Neural cell (in vitro differentiated cells): ENCODE measurements at regions not wholly inside any gene's neighbourhood (a gene's known extent, or its start where the extent isn't known, plus 50 kb on each side); places are given as distances from the start of the nearest gene placed in this dataset.

Experiments used
- H2AFZ ChIP-seq: fragments of 200-600, 300-800 bp; sonication (generic), shearing (Covaris generic); 2 replicates; pipeline ENCODE4 v1.6.0; 2014; ENCODE audit warnings: low read depth, mild to moderate bottlenecking, antibody characterized with exemption, low read length, moderate library complexity
- H3F3A ChIP-seq: fragments of 200-600 bp; shearing (Covaris generic); 2 replicates; pipeline ENCODE4 v1.6.1; 2016; ENCODE audit warnings: mild to moderate bottlenecking, moderate library complexity, mixed read lengths, antibody characterized with exemption, low read length; ENCODE audit not compliant: insufficient read depth, poor library complexity, severe bottlenecking
- H3K27ac ChIP-seq: fragments of 200-600, 300-800 bp; sonication (generic), shearing (Covaris generic); 2 replicates; pipeline ENCODE4 v1.5.1; 2014; ENCODE audit warnings: mild to moderate bottlenecking, low read length, moderate library complexity
- H3K27me3 ChIP-seq: fragments of 300-800, 200-600 bp; sonication (generic), shearing (Covaris generic); 2 replicates; pipeline ENCODE4 v1.6.0; 2014; ENCODE audit warnings: mild to moderate bottlenecking, low read depth, low read length, moderate library complexity; ENCODE audit not compliant: insufficient read depth
- H3K36me3 ChIP-seq: fragments of 300-800, 200-600 bp; sonication (generic), shearing (Covaris generic); 2 replicates; pipeline ENCODE4 v1.5.1; 2014; ENCODE audit warnings: mild to moderate bottlenecking, antibody characterized with exemption, low read length, moderate library complexity; ENCODE audit not compliant: insufficient read depth
- H3K4me2 ChIP-seq: fragments of 300-800, 200-600 bp; sonication (generic), shearing (Covaris generic); 2 replicates; pipeline ENCODE4 v1.6.0; 2014; ENCODE audit warnings: mild to moderate bottlenecking, low read length
- H3K4me3 ChIP-seq: fragments of 300-800, 200-600 bp; sonication (generic), shearing (Covaris generic); 2 replicates; pipeline ENCODE4 v1.5.1; 2014; ENCODE audit warnings: mild to moderate bottlenecking, low read length, moderate library complexity
- H3K79me2 ChIP-seq: fragments of 200-600 bp; shearing (Covaris generic); replicated peaks from 2 replicates; pipeline ENCODE4 v1.6.0; 2014; ENCODE audit warnings: mild to moderate bottlenecking, low read length, moderate library complexity; ENCODE audit not compliant: insufficient read depth
- H3K9ac ChIP-seq: fragments of 300-800, 200-600 bp; sonication (generic), shearing (Covaris generic); 2 replicates; pipeline ENCODE4 v1.6.1; 2016; ENCODE audit warnings: mild to moderate bottlenecking, low read length, mixed read lengths
- H3K9me2 ChIP-seq: fragments of 200-600 bp; shearing (Covaris generic); 2 replicates; pipeline ENCODE4 v1.6.1; 2016; ENCODE audit warnings: mild to moderate bottlenecking, low read length, mixed read lengths; ENCODE audit not compliant: insufficient read depth
- H3K9me3 ChIP-seq: fragments of 200-600, 300-800 bp; sonication (generic), shearing (Covaris generic); 2 replicates; pipeline ENCODE4 v1.6.1; 2016; ENCODE audit warnings: mild to moderate bottlenecking, mixed run types, low read length, moderate library complexity, mixed read lengths
- H4K20me1 ChIP-seq: fragments of 200-600 bp; shearing (Covaris generic); 2 replicates; pipeline ENCODE4 v1.6.1; 2016; ENCODE audit warnings: mild to moderate bottlenecking, mixed run types; ENCODE audit not compliant: insufficient read depth
- EP300 ChIP-seq: fragments of 450-650 bp; conservative IDR thresholded peaks from 2 replicates; pipeline ENCODE4 v1.6.1; 2014; ENCODE audit warnings: antibody characterized with exemption, mild to moderate bottlenecking, moderate library complexity; ENCODE audit not compliant: poor library complexity, severe bottlenecking
- EZH2 ChIP-seq: fragments of 200-600, 300-800 bp; shearing (Covaris generic), sonication (generic); IDR thresholded peaks from 2 replicates; pipeline ENCODE4 v1.6.1; 2014; ENCODE audit warnings: antibody characterized with exemption, low read length, borderline replicate concordance, mild to moderate bottlenecking; ENCODE audit not compliant: insufficient read depth, poor library complexity, severe bottlenecking
- MXI1 ChIP-seq: fragments of 450-650 bp; conservative IDR thresholded peaks from 2 replicates; pipeline ENCODE4 v1.6.1; 2014; ENCODE audit warnings: antibody characterized with exemption, mild to moderate bottlenecking; ENCODE audit not compliant: poor library complexity, severe bottlenecking
- POLR2AphosphoS5 ChIP-seq: IDR thresholded peaks from 2 replicates; pipeline ENCODE4 v1.6.1; 2012
- RAD21 ChIP-seq: fragments of 450-650 bp; conservative IDR thresholded peaks from 2 replicates; pipeline ENCODE4 v1.6.1; 2014; ENCODE audit warnings: antibody characterized with exemption, mild to moderate bottlenecking, moderate library complexity
- REST ChIP-seq: IDR thresholded peaks from 2 replicates; pipeline ENCODE4 v1.6.1; 2012; ENCODE audit warnings: borderline replicate concordance
- SMC3 ChIP-seq: fragments of 450-650 bp; conservative IDR thresholded peaks from 2 replicates; pipeline ENCODE4 v1.6.1; 2014; ENCODE audit warnings: antibody characterized with exemption, mild to moderate bottlenecking, moderate library complexity; ENCODE audit not compliant: poor library complexity
- TF ChIP-seq, protein P1 (sequence below): fragments of 450-650 bp; IDR thresholded peaks from 2 replicates; pipeline ENCODE4 v1.5.1; 2014; ENCODE audit warnings: antibody characterized with exemption, mild to moderate bottlenecking, moderate library complexity; ENCODE audit not compliant: poor library complexity, severe bottlenecking

DNA sequence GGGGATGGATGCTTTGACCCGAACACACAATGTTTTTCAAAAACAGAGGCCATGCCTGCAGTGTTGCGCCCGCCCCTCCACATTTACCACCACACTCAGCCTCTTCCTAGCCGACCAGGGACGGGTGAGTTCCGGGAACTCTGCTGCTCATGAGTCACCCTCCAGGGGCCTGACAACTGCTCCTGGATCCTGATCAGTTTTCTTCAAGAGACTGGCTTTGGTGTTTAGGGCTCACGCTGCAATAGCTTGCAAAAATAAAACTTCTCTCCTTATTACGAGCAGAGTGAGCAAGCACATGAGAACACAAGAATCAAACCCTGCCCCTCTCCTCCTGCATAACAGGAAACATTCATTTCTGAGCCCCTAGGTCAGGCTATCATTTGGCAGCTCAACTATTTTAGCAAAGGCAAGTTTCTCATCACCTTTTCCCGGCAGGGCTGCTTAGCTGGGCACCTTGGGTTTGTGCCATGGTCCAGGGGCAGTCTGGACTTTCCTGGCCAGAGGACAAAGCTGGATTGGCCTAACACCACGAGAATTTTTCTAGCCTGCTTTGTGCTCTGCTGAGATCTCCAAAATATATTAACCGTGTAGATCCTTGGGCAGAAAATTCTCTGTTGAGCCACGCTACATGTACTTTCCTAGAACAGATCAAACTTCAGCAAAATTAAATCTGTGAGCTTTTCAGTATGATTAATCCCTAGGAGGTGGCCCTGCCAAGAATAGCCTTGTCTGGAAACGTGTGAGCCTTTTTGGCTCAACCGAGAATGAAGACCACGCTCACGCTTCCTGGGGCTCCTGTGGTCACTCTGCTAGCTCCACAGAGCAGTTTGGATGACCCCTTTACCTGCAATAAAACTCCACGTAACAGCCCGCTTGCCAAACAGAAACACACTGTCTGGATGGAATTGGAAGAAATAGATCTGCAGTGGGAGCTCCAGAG is 52.7 kb upstream of the SPATA12 start:
- H3K36me3 ChIP-seq = no peaks in the 10 kb centered on the region
- H3K9me3 ChIP-seq = no peaks in the 10 kb centered on the region
- no peaks in the 10 kb centered on the region for H3F3A ChIP-seq
- H4K20me1 ChIP-seq = no peaks in the 10 kb centered on the region
- no peak overlapping the region for H3K27ac ChIP-seq
- no peak overlapping the region for H3K4me3 ChIP-seq
- TF ChIP-seq, protein P1, sequence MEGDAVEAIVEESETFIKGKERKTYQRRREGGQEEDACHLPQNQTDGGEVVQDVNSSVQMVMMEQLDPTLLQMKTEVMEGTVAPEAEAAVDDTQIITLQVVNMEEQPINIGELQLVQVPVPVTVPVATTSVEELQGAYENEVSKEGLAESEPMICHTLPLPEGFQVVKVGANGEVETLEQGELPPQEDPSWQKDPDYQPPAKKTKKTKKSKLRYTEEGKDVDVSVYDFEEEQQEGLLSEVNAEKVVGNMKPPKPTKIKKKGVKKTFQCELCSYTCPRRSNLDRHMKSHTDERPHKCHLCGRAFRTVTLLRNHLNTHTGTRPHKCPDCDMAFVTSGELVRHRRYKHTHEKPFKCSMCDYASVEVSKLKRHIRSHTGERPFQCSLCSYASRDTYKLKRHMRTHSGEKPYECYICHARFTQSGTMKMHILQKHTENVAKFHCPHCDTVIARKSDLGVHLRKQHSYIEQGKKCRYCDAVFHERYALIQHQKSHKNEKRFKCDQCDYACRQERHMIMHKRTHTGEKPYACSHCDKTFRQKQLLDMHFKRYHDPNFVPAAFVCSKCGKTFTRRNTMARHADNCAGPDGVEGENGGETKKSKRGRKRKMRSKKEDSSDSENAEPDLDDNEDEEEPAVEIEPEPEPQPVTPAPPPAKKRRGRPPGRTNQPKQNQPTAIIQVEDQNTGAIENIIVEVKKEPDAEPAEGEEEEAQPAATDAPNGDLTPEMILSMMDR = no peak
- no peak for TF ChIP-seq MXI1
- TF ChIP-seq POLR2AphosphoS5 = no peak
- TF ChIP-seq REST = no peak
- TF ChIP-seq SMC3 = no peak
- H3K9me2 ChIP-seq = no peaks in the 10 kb centered on the region
- no peak overlapping the region for H2AFZ ChIP-seq
- no peak overlapping the region for H3K9ac ChIP-seq
- no peaks in the 10 kb centered on the region for H3K79me2 ChIP-seq
- no peak overlapping the region for H3K4me2 ChIP-seq
- H3K27me3 ChIP-seq = no peaks in the 10 kb centered on the region

GRCh38 chr3:57006949-57007419 is 53.5 kb upstream of the SPATA12 start:
- Histone ChIP-seq H3K9ac (no peak overlapping the region), H3K9me3 (no peaks in the 10 kb centered on the region), H3K27ac (no peak overlapping the region), H2AFZ (no peak overlapping the region), H3K4me3 (no peak overlapping the region), H3K27me3 (no peaks in the 10 kb centered on the region), H4K20me1 (no peaks in the 10 kb centered on the region), H3F3A (no peaks in the 10 kb centered on the region), H3K9me2 (no peaks in the 10 kb centered on the region), H3K79me2 (no peaks in the 10 kb centered on the region), H3K4me2 (no peak overlapping the region), H3K36me3 (no peaks in the 10 kb centered on the region)
- TF ChIP-seq MXI1 (no peak), SMC3 (no peak), EP300 (no peak), REST (no peak), EZH2 (no peak), RAD21 (no peak)
- TF ChIP-seq, protein P1 = no peak
